ENCODE measurements at regions not wholly inside any gene's neighbourhood (a gene's known extent, or its start where the extent isn't known, plus 50 kb on each side); places are given as distances from the start of the nearest gene placed in this dataset.

GRCh38 chr2:5391362-5391761 lies 300.8 kb upstream of the SOX11 start:
- H4K20me1 ChIP-seq (ENCODE audit: control insufficient read depth, insufficient read depth): no peaks in the 10 kb centered on the region
- no peak for ATAC-seq
- no peak for DNase-seq (ENCODE audit: low read depth, low spot score)
- TF ChIP-seq FOS (IDR thresholded peaks at IDR 0.05; ENCODE audit: borderline replicate concordance, extremely low read depth, insufficient read length): no peak
- TF ChIP-seq USF2 (IDR thresholded peaks at IDR 0.05; ENCODE audit: borderline replicate concordance, low read depth, low read length): no peak
- no peak for TF ChIP-seq ATF7 (IDR thresholded peaks at IDR 0.05; ENCODE audit: low read depth)
- intact Hi-C loops (cut with micrococcal nuclease; ENCODE audit: unreplicated experiment) (no loop called here), in situ Hi-C loops (cut with MboI) (no loop called here)
- no peaks in the 10 kb centered on the region for H3K79me2 ChIP-seq (ENCODE audit: control insufficient read depth, insufficient read depth, low read length)
- RAD21 ChIA-PET (ENCODE audit: unreplicated experiment): no interaction called here
- no peak overlapping the region for H3K27ac ChIP-seq (ENCODE audit: control insufficient read depth, insufficient read depth)
- no peaks in the 10 kb centered on the region for H3K4me1 ChIP-seq (ENCODE audit: control insufficient read depth, insufficient read depth, low read length)
- no TSS peak for BruUV-seq (replicated peaks)
- no peaks in the 10 kb centered on the region for H3K27me3 ChIP-seq (replicated peaks in 1 of 2; ENCODE audit: control insufficient read depth in 2 of 2, insufficient read depth in 2 of 2, low read length in 1 of 2)
- H3K9ac ChIP-seq (ENCODE audit: control insufficient read depth, insufficient read depth, low read length): no peak overlapping the region
- no peak overlapping the region for H3K4me3 ChIP-seq
- no peaks in the 10 kb centered on the region for H3K9me3 ChIP-seq (replicated peaks; ENCODE audit: control insufficient read depth, insufficient read depth, low read length)
- H3K4me2 ChIP-seq (ENCODE audit: control insufficient read depth, insufficient read depth): no peak overlapping the region
- no peaks in the 10 kb centered on the region for H3K36me3 ChIP-seq (ENCODE audit: control insufficient read depth in 2 of 2, insufficient read depth in 2 of 2, low read length in 1 of 2)
- SMC1A ChIA-PET (ENCODE audit: uncharacterized antibody, unreplicated experiment): no interaction called here
- CTCF ChIA-PET: no interaction called here
- FAIRE-seq: no peak
- WGBS (ENCODE audit: insufficient coverage, insufficient replicate concordance, low lambda C conversion rate, missing lambda C conversion rate): 18% methylated on average over 5 of the region's 5 CpGs
- H2AFZ ChIP-seq (ENCODE audit: control insufficient read depth, low read depth, low read length): no peak overlapping the region
- POLR2A ChIA-PET: no interaction called here

- CTCF ChIA-PET: no interaction called here
Observed at GRCh38 chr2:5392658-5393057, 299.5 kb upstream of the SOX11 start.

More at GRCh38 chr2:5392658-5393057, 299.5 kb upstream of the SOX11 start:
- Histone ChIP-seq H3K27ac (ENCODE audit: control insufficient read depth, insufficient read depth) (no peak overlapping the region), H3K9ac (ENCODE audit: control insufficient read depth, insufficient read depth, low read length) (no peak overlapping the region), H4K20me1 (ENCODE audit: control insufficient read depth, insufficient read depth) (no peaks in the 10 kb centered on the region), H3K27me3 (replicated peaks in 1 of 2; ENCODE audit: control insufficient read depth in 2 of 2, insufficient read depth in 2 of 2, low read length in 1 of 2) (no peaks in the 10 kb centered on the region), H3K4me3 (no peak overlapping the region), H3K36me3 (ENCODE audit: control insufficient read depth in 2 of 2, insufficient read depth in 2 of 2, low read length in 1 of 2) (no peaks in the 10 kb centered on the region), H3K79me2 (ENCODE audit: control insufficient read depth, insufficient read depth, low read length) (no peaks in the 10 kb centered on the region), H3K4me2 (ENCODE audit: control insufficient read depth, insufficient read depth) (no peak overlapping the region), H3K4me1 (ENCODE audit: control insufficient read depth, insufficient read depth, low read length) (no peaks in the 10 kb centered on the region), H2AFZ (ENCODE audit: control insufficient read depth, low read depth, low read length) (no peak overlapping the region), H3K9me3 (replicated peaks; ENCODE audit: control insufficient read depth, insufficient read depth, low read length) (no peaks in the 10 kb centered on the region)
- FAIRE-seq (no peak), DNase-seq (ENCODE audit: low read depth, low spot score) (no peak), ATAC-seq (no peak)
- in situ Hi-C loops (cut with MboI) (no loop called here), intact Hi-C loops (cut with micrococcal nuclease; ENCODE audit: unreplicated experiment) (no loop called here)
- ChIA-PET SMC1A (ENCODE audit: uncharacterized antibody, unreplicated experiment) (no interaction called here), RAD21 (ENCODE audit: unreplicated experiment) (no interaction called here), POLR2A (no interaction called here)
- BruUV-seq (replicated peaks): no TSS peak
- TF ChIP-seq, protein P1, sequence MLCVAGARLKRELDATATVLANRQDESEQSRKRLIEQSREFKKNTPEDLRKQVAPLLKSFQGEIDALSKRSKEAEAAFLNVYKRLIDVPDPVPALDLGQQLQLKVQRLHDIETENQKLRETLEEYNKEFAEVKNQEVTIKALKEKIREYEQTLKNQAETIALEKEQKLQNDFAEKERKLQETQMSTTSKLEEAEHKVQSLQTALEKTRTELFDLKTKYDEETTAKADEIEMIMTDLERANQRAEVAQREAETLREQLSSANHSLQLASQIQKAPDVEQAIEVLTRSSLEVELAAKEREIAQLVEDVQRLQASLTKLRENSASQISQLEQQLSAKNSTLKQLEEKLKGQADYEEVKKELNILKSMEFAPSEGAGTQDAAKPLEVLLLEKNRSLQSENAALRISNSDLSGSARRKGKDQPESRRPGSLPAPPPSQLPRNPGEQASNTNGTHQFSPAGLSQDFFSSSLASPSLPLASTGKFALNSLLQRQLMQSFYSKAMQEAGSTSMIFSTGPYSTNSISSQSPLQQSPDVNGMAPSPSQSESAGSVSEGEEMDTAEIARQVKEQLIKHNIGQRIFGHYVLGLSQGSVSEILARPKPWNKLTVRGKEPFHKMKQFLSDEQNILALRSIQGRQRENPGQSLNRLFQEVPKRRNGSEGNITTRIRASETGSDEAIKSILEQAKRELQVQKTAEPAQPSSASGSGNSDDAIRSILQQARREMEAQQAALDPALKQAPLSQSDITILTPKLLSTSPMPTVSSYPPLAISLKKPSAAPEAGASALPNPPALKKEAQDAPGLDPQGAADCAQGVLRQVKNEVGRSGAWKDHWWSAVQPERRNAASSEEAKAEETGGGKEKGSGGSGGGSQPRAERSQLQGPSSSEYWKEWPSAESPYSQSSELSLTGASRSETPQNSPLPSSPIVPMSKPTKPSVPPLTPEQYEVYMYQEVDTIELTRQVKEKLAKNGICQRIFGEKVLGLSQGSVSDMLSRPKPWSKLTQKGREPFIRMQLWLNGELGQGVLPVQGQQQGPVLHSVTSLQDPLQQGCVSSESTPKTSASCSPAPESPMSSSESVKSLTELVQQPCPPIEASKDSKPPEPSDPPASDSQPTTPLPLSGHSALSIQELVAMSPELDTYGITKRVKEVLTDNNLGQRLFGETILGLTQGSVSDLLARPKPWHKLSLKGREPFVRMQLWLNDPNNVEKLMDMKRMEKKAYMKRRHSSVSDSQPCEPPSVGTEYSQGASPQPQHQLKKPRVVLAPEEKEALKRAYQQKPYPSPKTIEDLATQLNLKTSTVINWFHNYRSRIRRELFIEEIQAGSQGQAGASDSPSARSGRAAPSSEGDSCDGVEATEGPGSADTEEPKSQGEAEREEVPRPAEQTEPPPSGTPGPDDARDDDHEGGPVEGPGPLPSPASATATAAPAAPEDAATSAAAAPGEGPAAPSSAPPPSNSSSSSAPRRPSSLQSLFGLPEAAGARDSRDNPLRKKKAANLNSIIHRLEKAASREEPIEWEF (IDR thresholded peaks at IDR 0.05; ENCODE audit: insufficient replicate concordance, low read depth, low read length): no peak
- TF ChIP-seq ZNF384 (IDR thresholded peaks at IDR 0.05; ENCODE audit: borderline replicate concordance, low read depth, low read length) (no peak), HDAC2 (IDR thresholded peaks at IDR 0.05) (no peak), MTA3 (IDR thresholded peaks at IDR 0.05; ENCODE audit: borderline replicate concordance, low read length) (no peak)
- TF ChIP-seq, protein P2, sequence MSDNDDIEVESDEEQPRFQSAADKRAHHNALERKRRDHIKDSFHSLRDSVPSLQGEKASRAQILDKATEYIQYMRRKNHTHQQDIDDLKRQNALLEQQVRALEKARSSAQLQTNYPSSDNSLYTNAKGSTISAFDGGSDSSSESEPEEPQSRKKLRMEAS (IDR thresholded peaks at IDR 0.05; ENCODE audit: low read depth, low read length): no peak
- 29% methylated on average over 4 of the region's 4 CpGs for WGBS (ENCODE audit: insufficient coverage, insufficient replicate concordance, low lambda C conversion rate, missing lambda C conversion rate)

All from GM12878 (cell line).